ENCODE measurements at regions not wholly inside any gene's neighbourhood (a gene's known extent, or its start where the extent isn't known, plus 50 kb on each side); places are given as distances from the start of the nearest gene placed in this dataset.
"Not testable (repeated sequence)": the region's sequence is repeated elsewhere in the genome, so short reads cannot be mapped to it uniquely, and the experiment has no call there.

DNA sequence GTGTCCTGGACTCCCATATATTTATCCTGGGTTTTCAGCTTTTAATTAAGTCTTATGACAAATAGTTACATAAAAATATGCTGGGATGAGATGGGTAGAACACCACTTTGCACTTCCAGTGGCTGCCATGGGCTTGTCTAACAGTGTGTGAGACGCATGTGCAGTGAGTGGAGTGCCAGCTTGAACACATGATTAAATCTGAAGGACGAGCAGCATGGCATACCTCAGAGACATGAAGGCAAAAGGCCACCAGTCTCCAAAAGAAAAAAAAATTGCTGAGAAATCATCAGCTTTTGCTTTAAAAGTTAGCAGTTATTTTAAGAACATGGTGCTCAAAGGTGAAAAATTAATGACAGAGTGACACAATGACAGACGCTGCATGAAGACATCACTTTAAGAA lies 139.0 kb upstream of the ADCY1 start:
- no peak for ATAC-seq
- TF ChIP-seq, protein P1, sequence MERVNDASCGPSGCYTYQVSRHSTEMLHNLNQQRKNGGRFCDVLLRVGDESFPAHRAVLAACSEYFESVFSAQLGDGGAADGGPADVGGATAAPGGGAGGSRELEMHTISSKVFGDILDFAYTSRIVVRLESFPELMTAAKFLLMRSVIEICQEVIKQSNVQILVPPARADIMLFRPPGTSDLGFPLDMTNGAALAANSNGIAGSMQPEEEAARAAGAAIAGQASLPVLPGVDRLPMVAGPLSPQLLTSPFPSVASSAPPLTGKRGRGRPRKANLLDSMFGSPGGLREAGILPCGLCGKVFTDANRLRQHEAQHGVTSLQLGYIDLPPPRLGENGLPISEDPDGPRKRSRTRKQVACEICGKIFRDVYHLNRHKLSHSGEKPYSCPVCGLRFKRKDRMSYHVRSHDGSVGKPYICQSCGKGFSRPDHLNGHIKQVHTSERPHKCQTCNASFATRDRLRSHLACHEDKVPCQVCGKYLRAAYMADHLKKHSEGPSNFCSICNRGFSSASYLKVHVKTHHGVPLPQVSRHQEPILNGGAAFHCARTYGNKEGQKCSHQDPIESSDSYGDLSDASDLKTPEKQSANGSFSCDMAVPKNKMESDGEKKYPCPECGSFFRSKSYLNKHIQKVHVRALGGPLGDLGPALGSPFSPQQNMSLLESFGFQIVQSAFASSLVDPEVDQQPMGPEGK (CRISPR knock-in tag; IDR thresholded peaks at IDR 0.05; ENCODE audit: borderline replicate concordance) = no peak
- no peak for TF ChIP-seq ZNF70 (CRISPR knock-in tag; IDR thresholded peaks at IDR 0.05)
- TF ChIP-seq SNAI2 (CRISPR knock-in tag; IDR thresholded peaks at IDR 0.05) = no peak
- TF ChIP-seq, protein P2, sequence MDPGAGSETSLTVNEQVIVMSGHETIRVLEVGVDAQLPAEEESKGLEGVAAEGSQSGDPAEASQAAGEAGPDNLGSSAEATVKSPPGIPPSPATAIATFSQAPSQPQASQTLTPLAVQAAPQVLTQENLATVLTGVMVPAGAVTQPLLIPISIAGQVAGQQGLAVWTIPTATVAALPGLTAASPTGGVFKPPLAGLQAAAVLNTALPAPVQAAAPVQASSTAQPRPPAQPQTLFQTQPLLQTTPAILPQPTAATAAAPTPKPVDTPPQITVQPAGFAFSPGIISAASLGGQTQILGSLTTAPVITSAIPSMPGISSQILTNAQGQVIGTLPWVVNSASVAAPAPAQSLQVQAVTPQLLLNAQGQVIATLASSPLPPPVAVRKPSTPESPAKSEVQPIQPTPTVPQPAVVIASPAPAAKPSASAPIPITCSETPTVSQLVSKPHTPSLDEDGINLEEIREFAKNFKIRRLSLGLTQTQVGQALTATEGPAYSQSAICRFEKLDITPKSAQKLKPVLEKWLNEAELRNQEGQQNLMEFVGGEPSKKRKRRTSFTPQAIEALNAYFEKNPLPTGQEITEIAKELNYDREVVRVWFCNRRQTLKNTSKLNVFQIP (CRISPR knock-in tag; IDR thresholded peaks at IDR 0.05; ENCODE audit: borderline replicate concordance, low read depth) = no peak
- TF ChIP-seq, protein P3, sequence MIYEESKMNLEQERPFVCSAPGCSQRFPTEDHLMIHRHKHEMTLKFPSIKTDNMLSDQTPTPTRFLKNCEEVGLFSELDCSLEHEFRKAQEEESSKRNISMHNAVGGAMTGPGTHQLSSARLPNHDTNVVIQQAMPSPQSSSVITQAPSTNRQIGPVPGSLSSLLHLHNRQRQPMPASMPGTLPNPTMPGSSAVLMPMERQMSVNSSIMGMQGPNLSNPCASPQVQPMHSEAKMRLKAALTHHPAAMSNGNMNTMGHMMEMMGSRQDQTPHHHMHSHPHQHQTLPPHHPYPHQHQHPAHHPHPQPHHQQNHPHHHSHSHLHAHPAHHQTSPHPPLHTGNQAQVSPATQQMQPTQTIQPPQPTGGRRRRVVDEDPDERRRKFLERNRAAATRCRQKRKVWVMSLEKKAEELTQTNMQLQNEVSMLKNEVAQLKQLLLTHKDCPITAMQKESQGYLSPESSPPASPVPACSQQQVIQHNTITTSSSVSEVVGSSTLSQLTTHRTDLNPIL (CRISPR knock-in tag; IDR thresholded peaks at IDR 0.05; ENCODE audit: low read depth) = no peak
- TF ChIP-seq OSR1 (CRISPR knock-in tag; IDR thresholded peaks at IDR 0.05) = no peak
- no peak for TF ChIP-seq ZFP30 (CRISPR knock-in tag; IDR thresholded peaks at IDR 0.05)
- TF ChIP-seq GLIS3 (CRISPR knock-in tag; IDR thresholded peaks at IDR 0.05) = no peak
- TF ChIP-seq, protein P4, sequence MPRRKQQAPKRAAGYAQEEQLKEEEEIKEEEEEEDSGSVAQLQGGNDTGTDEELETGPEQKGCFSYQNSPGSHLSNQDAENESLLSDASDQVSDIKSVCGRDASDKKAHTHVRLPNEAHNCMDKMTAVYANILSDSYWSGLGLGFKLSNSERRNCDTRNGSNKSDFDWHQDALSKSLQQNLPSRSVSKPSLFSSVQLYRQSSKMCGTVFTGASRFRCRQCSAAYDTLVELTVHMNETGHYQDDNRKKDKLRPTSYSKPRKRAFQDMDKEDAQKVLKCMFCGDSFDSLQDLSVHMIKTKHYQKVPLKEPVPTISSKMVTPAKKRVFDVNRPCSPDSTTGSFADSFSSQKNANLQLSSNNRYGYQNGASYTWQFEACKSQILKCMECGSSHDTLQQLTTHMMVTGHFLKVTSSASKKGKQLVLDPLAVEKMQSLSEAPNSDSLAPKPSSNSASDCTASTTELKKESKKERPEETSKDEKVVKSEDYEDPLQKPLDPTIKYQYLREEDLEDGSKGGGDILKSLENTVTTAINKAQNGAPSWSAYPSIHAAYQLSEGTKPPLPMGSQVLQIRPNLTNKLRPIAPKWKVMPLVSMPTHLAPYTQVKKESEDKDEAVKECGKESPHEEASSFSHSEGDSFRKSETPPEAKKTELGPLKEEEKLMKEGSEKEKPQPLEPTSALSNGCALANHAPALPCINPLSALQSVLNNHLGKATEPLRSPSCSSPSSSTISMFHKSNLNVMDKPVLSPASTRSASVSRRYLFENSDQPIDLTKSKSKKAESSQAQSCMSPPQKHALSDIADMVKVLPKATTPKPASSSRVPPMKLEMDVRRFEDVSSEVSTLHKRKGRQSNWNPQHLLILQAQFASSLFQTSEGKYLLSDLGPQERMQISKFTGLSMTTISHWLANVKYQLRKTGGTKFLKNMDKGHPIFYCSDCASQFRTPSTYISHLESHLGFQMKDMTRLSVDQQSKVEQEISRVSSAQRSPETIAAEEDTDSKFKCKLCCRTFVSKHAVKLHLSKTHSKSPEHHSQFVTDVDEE (CRISPR knock-in tag; IDR thresholded peaks at IDR 0.05) = no peak
- TF ChIP-seq PPARA (CRISPR knock-in tag; IDR thresholded peaks at IDR 0.05; ENCODE audit: borderline replicate concordance) = no peak
- TF ChIP-seq RARB (CRISPR knock-in tag; IDR thresholded peaks at IDR 0.05) = no peak
- TF ChIP-seq ZFP3 (CRISPR knock-in tag; IDR thresholded peaks at IDR 0.05) = no peak
- no peak for TF ChIP-seq ZNF565 (CRISPR knock-in tag; conservative IDR thresholded peaks at IDR 0.05; ENCODE audit: low read depth)
- no peak for TF ChIP-seq TOX (CRISPR knock-in tag; IDR thresholded peaks at IDR 0.05; ENCODE audit: borderline replicate concordance)
- TF ChIP-seq, protein P5, sequence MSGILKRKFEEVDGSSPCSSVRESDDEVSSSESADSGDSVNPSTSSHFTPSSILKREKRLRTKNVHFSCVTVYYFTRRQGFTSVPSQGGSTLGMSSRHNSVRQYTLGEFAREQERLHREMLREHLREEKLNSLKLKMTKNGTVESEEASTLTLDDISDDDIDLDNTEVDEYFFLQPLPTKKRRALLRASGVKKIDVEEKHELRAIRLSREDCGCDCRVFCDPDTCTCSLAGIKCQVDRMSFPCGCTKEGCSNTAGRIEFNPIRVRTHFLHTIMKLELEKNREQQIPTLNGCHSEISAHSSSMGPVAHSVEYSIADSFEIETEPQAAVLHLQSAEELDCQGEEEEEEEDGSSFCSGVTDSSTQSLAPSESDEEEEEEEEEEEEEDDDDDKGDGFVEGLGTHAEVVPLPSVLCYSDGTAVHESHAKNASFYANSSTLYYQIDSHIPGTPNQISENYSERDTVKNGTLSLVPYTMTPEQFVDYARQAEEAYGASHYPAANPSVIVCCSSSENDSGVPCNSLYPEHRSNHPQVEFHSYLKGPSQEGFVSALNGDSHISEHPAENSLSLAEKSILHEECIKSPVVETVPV (CRISPR knock-in tag; IDR thresholded peaks at IDR 0.05) = no peak
- no peak for TF ChIP-seq CSDC2 (CRISPR knock-in tag; IDR thresholded peaks at IDR 0.05)
- TF ChIP-seq BACH2 (CRISPR knock-in tag; IDR thresholded peaks at IDR 0.05; ENCODE audit: borderline replicate concordance) = no peak

DNA sequence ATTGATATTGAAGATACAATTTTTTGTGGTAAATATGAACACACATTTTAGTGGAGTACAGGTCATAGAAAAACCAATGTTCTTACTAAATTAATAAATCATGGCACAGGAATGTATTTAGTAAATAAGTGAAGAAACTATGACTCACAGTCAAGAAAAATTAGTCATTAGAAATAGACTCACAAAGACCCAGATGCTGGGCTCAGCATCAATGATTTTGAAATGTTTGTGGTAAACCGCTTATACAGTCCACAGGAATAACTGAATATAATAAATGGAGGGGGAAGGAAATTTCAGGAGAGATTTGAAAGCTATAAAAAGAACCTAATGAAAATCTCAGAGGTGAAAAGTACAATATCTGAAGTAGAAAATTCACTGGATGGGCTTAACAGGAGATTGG lies 138.3 kb upstream of the ADCY1 start:
- no peak for TF ChIP-seq ESRRG (CRISPR knock-in tag; IDR thresholded peaks at IDR 0.05)
- no peak for TF ChIP-seq ZNF565 (CRISPR knock-in tag; conservative IDR thresholded peaks at IDR 0.05; ENCODE audit: low read depth)
- no peak for TF ChIP-seq OSR1 (CRISPR knock-in tag; IDR thresholded peaks at IDR 0.05)
- no peak for TF ChIP-seq RARB (CRISPR knock-in tag; IDR thresholded peaks at IDR 0.05)
- TF ChIP-seq ZFP3 (CRISPR knock-in tag; IDR thresholded peaks at IDR 0.05) = no peak
- no peak for TF ChIP-seq ARNTL (CRISPR knock-in tag; IDR thresholded peaks at IDR 0.05; ENCODE audit: borderline replicate concordance, low read depth)
- no peak for TF ChIP-seq BACH2 (CRISPR knock-in tag; IDR thresholded peaks at IDR 0.05; ENCODE audit: borderline replicate concordance)
- no peak for TF ChIP-seq CSDC2 (CRISPR knock-in tag; IDR thresholded peaks at IDR 0.05)
- TF ChIP-seq TOX (CRISPR knock-in tag; IDR thresholded peaks at IDR 0.05; ENCODE audit: borderline replicate concordance) = no peak
- TF ChIP-seq ZC3H10 (CRISPR knock-in tag; IDR thresholded peaks at IDR 0.05) = no peak
- no peak for TF ChIP-seq TCF4 (CRISPR knock-in tag; IDR thresholded peaks at IDR 0.05; ENCODE audit: borderline replicate concordance)
- TF ChIP-seq ZFP30 (CRISPR knock-in tag; IDR thresholded peaks at IDR 0.05) = no peak
- TF ChIP-seq PPARA (CRISPR knock-in tag; IDR thresholded peaks at IDR 0.05; ENCODE audit: borderline replicate concordance) = no peak
- no peak for TF ChIP-seq GLIS3 (CRISPR knock-in tag; IDR thresholded peaks at IDR 0.05)
- TF ChIP-seq, protein P1 (CRISPR knock-in tag; IDR thresholded peaks at IDR 0.05; ENCODE audit: borderline replicate concordance) = no peak
- no peak for TF ChIP-seq ISL1 (CRISPR knock-in tag; IDR thresholded peaks at IDR 0.05)
- no peak for ATAC-seq

DNA sequence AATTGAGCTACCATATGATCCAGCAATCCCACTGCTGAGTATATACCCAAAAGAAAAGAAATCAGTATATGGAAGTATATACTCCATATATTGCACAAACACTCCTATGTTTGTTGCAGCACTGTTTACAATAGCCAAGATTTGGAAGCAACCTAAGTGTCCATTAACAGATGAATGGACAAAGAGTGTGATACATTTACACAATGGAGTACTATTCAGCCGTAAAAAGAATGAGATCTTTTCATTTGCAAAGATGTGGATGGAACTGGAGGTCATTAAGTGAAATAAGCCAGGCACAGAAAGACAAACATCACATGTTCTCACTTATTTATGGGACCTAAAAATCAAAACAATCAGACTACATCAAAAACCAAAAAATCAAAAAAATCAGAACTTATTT lies 133.4 kb upstream of the ADCY1 start:
- ATAC-seq = not testable (repeated sequence)

Measured in SK-N-SH treated with all-trans-retinoic acid at 6 μM for 48 hours (cell line).